Skin epidermis (tissue), 12 donors: ENCODE measurements at regions not wholly inside any gene's neighbourhood (a gene's known extent, or its start where the extent isn't known, plus 50 kb on each side); places are given as distances from the start of the nearest gene placed in this dataset.

Experiments
- H3K27ac ChIP-seq, 21 experiments: fragments of 200-600 bp; sonication (generic) in 11 of 21; one replicate each; pipeline ENCODE4 v1.5.0; 2020; ENCODE audit warnings: mild to moderate bottlenecking in 3 of 21, inconsistent platforms in 2 of 21, moderate library complexity in 2 of 21
- H3K4me3 ChIP-seq, 7 experiments: fragments of 200-600 bp; sonication (generic) in 2 of 7; one replicate each; pipeline ENCODE4 v1.5.0; 2020; ENCODE audit warnings: inconsistent platforms in 2 of 7, mild to moderate bottlenecking in 2 of 7, moderate library complexity in 1 of 7

GRCh38 chr18:54100920-54101470 lies 123.5 kb downstream of the MBD2 start:
- Histone ChIP-seq H3K4me3 (no peak overlapping the region), H3K27ac (no peak overlapping the region)

DNA sequence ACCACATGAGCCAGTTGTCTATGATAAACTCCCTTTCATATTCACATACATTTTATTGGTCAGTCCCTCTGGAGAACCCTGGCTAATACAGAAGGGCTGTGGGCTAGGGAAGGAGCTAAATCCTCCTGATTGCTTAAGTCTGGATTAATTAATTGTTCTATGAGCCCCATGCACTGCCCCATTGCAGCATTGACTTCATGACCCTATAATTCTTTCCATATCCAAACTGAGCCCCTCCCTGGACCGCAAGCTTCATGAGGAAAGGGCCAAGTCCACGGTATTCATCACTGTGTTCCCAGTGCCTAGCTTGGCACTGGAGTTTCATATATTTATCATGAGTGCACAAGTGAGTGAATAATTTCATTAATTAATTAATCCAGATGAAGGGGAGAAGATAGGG lies 124.0 kb downstream of the MBD2 start:
- Histone ChIP-seq H3K4me3 (no peak overlapping the region), H3K27ac (no peak overlapping the region)

DNA sequence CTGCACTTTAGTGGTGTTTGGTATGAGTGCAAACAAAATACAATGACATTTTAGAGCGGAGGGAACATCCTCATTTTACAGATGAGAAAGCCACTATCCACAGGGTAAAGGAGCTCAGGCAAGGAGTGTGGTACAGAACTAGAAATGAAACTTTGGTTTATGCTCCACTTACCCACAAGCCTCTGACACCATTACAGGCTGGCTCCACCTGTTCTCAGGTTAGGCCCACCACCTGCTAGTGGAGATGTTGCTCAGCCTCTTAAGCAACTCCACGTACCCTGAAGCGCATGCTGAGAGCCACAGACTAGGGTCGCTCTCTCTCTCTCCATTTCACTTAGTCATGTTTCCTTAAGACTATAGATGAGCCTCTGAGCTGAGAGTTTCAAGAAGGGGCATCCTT lies 130.0 kb downstream of the MBD2 start:
- H3K27ac ChIP-seq = no peak overlapping the region
- no peak overlapping the region for H3K4me3 ChIP-seq

DNA sequence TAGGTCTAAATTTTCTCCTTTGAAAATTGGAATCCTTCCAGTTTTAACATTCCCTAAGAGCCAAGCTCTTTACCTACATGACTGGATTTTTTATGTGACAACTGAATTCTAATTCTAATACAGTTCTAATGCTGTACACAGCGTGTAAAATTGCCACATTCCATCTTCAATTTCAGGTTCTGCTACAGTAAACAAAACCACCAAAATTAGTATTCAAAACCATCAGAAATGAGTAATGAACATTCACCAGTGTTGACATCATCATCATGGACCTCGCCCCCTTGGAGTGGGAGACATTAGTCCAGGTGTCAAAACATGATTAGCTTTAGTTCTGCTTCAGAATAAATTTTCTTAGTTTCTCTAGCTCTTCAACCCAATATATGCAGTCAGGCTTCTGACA lies 133.6 kb downstream of the MBD2 start:
- H3K27ac ChIP-seq = peak overlapping the region in 2 of 21 experiments; percentile 49 to 55

GRCh38 chr18:54089749-54090459 lies 134.6 kb downstream of the MBD2 start:
- no peak overlapping the region for H3K4me3 ChIP-seq
- H3K27ac ChIP-seq = peak overlapping the region in 2 of 21 experiments; percentile 49 to 55

More for the DNA sequence above, 133.6 kb downstream of the MBD2 start:
- H3K4me3 ChIP-seq = no peak overlapping the region

DNA sequence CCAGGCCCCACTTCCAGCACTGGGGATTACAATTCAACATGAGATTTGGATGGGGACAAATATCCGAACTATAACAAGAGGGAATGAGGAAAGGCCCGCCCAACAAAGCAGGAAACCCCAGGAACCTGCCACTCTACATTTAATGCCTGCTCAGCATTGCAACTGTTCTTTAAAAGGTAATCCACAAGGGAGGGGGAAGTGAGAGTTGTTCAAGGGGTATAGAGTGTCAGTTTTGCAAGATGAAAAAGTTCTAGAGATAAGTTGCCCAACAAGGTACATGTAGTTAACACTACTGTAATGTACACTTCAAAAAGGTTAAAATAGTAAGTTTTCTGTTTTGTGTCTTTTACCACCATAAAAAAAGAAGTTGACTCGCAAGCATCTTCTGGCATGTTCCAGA lies 137.6 kb downstream of the MBD2 start:
- Histone ChIP-seq H3K4me3 (no peak overlapping the region), H3K27ac (peak overlapping the region in 1 of 21 experiments; percentile 12)

- no peak overlapping the region for H3K4me3 ChIP-seq
- peak overlapping the region in 1 of 21 experiments; percentile 12 for H3K27ac ChIP-seq
Measured at GRCh38 chr18:54086046-54086802, 138.2 kb downstream of the MBD2 start.

DNA sequence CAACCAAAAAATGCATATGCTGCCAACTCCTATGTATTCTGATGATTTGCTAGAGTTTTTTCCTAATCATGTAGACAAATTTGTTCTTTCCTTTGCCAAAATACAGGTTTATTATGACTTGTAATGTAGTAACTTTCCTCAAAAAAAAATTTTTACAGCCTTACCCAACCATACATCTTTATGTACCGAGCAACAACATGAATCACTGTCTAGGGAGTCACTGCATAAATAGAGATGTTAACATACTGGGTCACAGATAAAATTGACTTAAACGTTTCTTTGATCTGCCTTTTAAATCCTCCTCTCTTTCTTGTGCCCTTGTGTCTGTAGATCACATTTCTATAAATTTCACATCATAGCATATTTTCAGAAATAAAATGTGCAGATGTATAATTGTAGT lies 143.6 kb downstream of the MBD2 start:
- H3K27ac ChIP-seq = no peak overlapping the region
- no peak overlapping the region for H3K4me3 ChIP-seq

- no peak overlapping the region for H3K4me3 ChIP-seq
- H3K27ac ChIP-seq = no peak overlapping the region
Measured at GRCh38 chr18:54076166-54076565, 148.3 kb downstream of the MBD2 start.

GRCh38 chr18:54075689-54076088 lies 148.8 kb downstream of the MBD2 start:
- Histone ChIP-seq H3K27ac (no peak overlapping the region), H3K4me3 (no peak overlapping the region)

DNA sequence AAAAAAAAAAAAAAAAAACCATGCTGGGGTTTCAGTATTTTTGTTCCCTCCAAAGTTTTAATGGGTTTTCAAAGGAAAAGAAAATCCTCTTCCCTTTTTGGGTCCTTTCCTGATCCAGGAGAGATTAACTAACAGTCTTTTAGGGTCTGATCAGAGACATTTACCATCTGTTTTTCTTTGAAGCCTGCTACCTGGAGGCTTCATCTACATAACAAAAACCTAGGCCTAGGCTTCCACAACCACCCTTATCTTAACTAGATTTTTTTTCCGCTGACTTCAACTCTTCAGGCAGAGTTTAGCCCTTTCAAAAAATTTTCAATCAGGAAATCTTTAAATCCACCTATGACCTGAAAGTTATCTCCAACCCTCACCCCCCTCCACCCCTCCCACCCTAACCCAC lies 154.7 kb downstream of the MBD2 start:
- Histone ChIP-seq H3K27ac (no peak overlapping the region), H3K4me3 (no peak overlapping the region)

DNA sequence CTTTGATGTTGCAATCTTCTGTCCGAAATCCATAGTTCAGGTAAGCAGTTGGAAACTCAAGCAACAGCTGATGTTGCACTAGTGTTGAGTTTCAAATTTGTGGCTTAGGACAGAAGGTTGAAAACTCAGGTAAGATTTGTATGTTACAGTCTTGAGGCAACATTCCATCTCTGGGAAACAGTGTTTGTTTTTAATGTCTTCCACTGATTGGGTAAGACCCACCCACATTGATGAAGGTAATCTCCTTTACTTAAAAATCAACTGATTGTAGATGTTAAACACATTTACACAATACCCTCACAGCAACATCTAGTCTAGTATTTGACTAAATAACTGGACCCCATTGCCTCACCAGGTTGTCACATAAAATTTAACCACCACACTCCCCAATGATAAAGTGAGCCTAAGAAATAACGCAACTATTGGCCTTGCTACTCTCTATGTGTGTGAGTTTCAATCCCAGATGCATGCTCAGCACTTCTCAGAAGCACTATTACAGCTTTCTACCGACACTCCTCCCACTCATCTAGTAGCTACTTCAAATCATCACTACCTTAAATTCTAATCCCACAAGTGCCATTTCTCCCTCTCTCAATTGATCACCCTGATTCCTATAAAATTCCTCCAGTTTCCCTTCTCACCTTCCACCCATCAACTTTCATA lies 164.0 kb downstream of the MBD2 start:
- no peak overlapping the region for H3K4me3 ChIP-seq
- H3K27ac ChIP-seq = no peak overlapping the region

GRCh38 chr18:54052732-54053429 lies 171.6 kb downstream of the MBD2 start:
- Histone ChIP-seq H3K27ac (no peak overlapping the region), H3K4me3 (no peak overlapping the region)

DNA sequence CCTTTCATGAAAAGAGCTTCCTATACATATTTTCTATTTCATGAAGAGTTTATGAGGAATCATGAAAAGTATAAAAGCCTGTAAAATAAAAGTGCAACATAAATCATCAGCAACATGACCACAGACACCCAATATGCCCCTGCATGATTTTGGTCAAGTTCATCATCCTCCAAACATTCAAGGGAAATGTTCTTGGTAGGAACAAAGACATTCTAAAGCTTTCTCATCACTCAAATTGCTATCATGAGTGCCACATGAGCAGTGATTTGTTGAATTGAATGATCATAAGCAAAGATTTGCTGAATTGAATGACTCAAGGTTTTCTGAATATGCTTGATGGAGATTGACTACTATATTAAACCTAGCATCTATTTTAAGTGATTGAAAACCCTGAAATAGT lies 172.2 kb downstream of the MBD2 start:
- no peak overlapping the region for H3K4me3 ChIP-seq
- no peak overlapping the region for H3K27ac ChIP-seq

- Histone ChIP-seq H3K4me3 (no peak overlapping the region), H3K27ac (no peak overlapping the region)
Measured at GRCh38 chr18:54043484-54044251, 180.8 kb downstream of the MBD2 start.

- no peak overlapping the region for H3K4me3 ChIP-seq
- H3K27ac ChIP-seq = no peak overlapping the region
Measured at GRCh38 chr18:54035927-54036326, 188.5 kb downstream of the MBD2 start.

GRCh38 chr18:54033052-54033451 lies 191.4 kb downstream of the MBD2 start:
- H3K4me3 ChIP-seq = no peak overlapping the region
- no peak overlapping the region for H3K27ac ChIP-seq

DNA sequence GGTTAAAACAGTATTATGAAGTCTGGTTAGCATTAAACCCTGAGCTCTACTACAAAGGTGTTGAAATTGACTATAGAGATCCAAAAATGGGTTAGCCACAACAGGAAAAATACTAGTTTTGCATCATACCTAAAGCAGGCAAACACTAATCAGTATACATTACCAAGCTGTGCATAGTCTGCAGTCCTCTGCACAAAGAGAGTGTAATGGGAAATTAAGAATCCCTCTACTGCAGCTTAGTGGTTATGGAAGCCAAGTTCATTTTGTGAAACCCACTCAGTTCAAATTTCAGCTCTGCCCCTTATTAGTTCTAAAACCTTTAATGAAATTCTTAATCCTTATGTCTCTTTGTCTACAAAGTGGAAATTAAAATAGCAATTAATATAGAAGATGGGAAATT lies 192.1 kb downstream of the MBD2 start:
- Histone ChIP-seq H3K27ac (no peak overlapping the region), H3K4me3 (no peak overlapping the region)

DNA sequence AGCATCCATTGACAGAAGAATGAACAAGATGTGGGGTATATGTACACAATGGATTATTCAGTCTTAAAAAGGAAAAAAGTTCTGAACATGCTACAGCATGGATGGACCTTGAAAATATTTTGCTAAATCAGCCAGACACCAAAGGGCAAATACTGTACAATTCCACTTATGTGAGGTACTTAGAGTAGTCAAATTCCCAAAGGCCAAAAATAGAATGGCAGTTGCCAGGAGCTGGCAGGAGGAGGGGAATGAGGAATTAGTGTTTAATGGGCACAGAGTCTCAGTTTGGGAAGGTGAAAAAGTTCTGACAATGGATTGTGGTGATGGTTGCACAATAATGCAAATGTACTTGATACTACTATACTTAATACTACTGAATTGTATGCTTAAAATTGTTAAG lies 193.2 kb downstream of the MBD2 start:
- no peak overlapping the region for H3K27ac ChIP-seq
- H3K4me3 ChIP-seq = no peak overlapping the region
